ENCODE measurements at regions not wholly inside any gene's neighbourhood (a gene's known extent, or its start where the extent isn't known, plus 50 kb on each side); places are given as distances from the start of the nearest gene placed in this dataset.

- H3K9me3 ChIP-seq (ENCODE audit: control insufficient read depth, insufficient read depth, low read depth, low read length) = no peaks in the 10 kb centered on the region
- no peak overlapping the region for H3K4me3 ChIP-seq (ENCODE audit: low read depth in 2 of 2, low read length in 2 of 2)
- H3K36me3 ChIP-seq (ENCODE audit: control insufficient read depth, insufficient read depth, low read length) = no peaks in the 10 kb centered on the region
- TF ChIP-seq SIN3A (IDR thresholded peaks at IDR 0.05; ENCODE audit: borderline replicate concordance, insufficient read depth, low read depth, low read length) = no peak
- TF ChIP-seq REST (IDR thresholded peaks at IDR 0.05; ENCODE audit: insufficient read depth in 1 of 2, low read depth in 2 of 2, low read length in 1 of 2) = no peak
- TF ChIP-seq CTCF (IDR thresholded peaks at IDR 0.05) = no peak
- no peak for TF ChIP-seq TCF7L2 (IDR thresholded peaks at IDR 0.05; ENCODE audit: low read depth, low read length)
- TF ChIP-seq POLR2AphosphoS5 (IDR thresholded peaks at IDR 0.05; ENCODE audit: low read depth, low read length) = no peak
- no peak for ATAC-seq
- no peak for DNase-seq (ENCODE audit: low read depth, low spot score)
- in situ Hi-C loops (cut with HindIII; ENCODE audit: low pct_unique_long_range_greater_than_20kb, low sequenced_read_pairs) (no loop called here), intact Hi-C loops (cut with micrococcal nuclease; ENCODE audit: unreplicated experiment) (no loop called here)
- H3K27ac ChIP-seq (ENCODE audit: low read length) = no peak overlapping the region
- BruUV-seq (replicated peaks) = no TSS peak
- ChIA-PET CTCF (no interaction called here), POLR2A (no interaction called here)
- H3K4me1 ChIP-seq (ENCODE audit: control insufficient read depth, insufficient read depth, low read length) = no peaks in the 10 kb centered on the region
- H3K27me3 ChIP-seq (ENCODE audit: control insufficient read depth, insufficient read depth, low read length) = no peaks in the 10 kb centered on the region
Observed at GRCh38 chr16:63806794-63807506, 1314.9 kb downstream of the CDH11 start.

GRCh38 chr16:63804126-63804525 lies 1317.7 kb downstream of the CDH11 start:
- TF ChIP-seq SIN3A (IDR thresholded peaks at IDR 0.05; ENCODE audit: borderline replicate concordance, insufficient read depth, low read depth, low read length) = no peak
- TF ChIP-seq REST (IDR thresholded peaks at IDR 0.05; ENCODE audit: insufficient read depth in 1 of 2, low read depth in 2 of 2, low read length in 1 of 2) = no peak
- TF ChIP-seq POLR2AphosphoS5 (IDR thresholded peaks at IDR 0.05; ENCODE audit: low read depth, low read length) = no peak
- TF ChIP-seq CTCF (IDR thresholded peaks at IDR 0.05) = no peak
- TF ChIP-seq TCF7L2 (IDR thresholded peaks at IDR 0.05; ENCODE audit: low read depth, low read length) = no peak
- H3K27me3 ChIP-seq (ENCODE audit: control insufficient read depth, insufficient read depth, low read length) = no peaks in the 10 kb centered on the region
- intact Hi-C loops (cut with micrococcal nuclease; ENCODE audit: unreplicated experiment) = no loop called here
- no peak for ATAC-seq
- no peaks in the 10 kb centered on the region for H3K9me3 ChIP-seq (ENCODE audit: control insufficient read depth, insufficient read depth, low read depth, low read length)
- H3K4me3 ChIP-seq (ENCODE audit: low read depth in 2 of 2, low read length in 2 of 2) = no peak overlapping the region
- no peaks in the 10 kb centered on the region for H3K36me3 ChIP-seq (ENCODE audit: control insufficient read depth, insufficient read depth, low read length)
- BruUV-seq (replicated peaks) = no TSS peak
- no peak for DNase-seq (ENCODE audit: low read depth, low spot score)
- H3K27ac ChIP-seq (ENCODE audit: low read length) = no peak overlapping the region
- no peaks in the 10 kb centered on the region for H3K4me1 ChIP-seq (ENCODE audit: control insufficient read depth, insufficient read depth, low read length)
- CTCF ChIA-PET = no interaction called here
- POLR2A ChIA-PET = no interaction called here
- in situ Hi-C loops (cut with HindIII; ENCODE audit: low pct_unique_long_range_greater_than_20kb, low sequenced_read_pairs) = no loop called here
